ENCODE measurements at regions not wholly inside any gene's neighbourhood (a gene's known extent, or its start where the extent isn't known, plus 50 kb on each side); places are given as distances from the start of the nearest gene placed in this dataset.

- TF ChIP-seq BCL3 (IDR thresholded peaks at IDR 0.05) = no peak
- no peak for TF ChIP-seq GATA3 (IDR thresholded peaks at IDR 0.05; ENCODE audit: borderline replicate concordance)
- TF ChIP-seq ESRRA (IDR thresholded peaks at IDR 0.05; ENCODE audit: borderline replicate concordance, low read length) = no peak
- TF ChIP-seq KDM1A (IDR thresholded peaks at IDR 0.05; ENCODE audit: low read depth) = no peak
Observed at GRCh38 chr3:153396581-153396980, 234.6 kb downstream of the RAP2B start (continued).

GRCh38 chr3:153397794-153398193 is 235.8 kb downstream of the RAP2B start:
- ChIA-PET POLR2A (no interaction called here), CTCF (no interaction called here)
- DNase-seq (ENCODE audit: low read depth in 1 of 2, low spot score in 1 of 2) (no peak), ATAC-seq (no peak), FAIRE-seq (no peak)
- no peaks in the 10 kb centered on the region for H3K9me3 ChIP-seq
- H3K27ac ChIP-seq = no peak overlapping the region
- TF ChIP-seq EP300 (IDR thresholded peaks at IDR 0.05) (no peak), CTCF (IDR thresholded peaks at IDR 0.05) (no peak), CBX8 (IDR thresholded peaks at IDR 0.05) (no peak), SMC3 (IDR thresholded peaks at IDR 0.05) (no peak), MAX (IDR thresholded peaks at IDR 0.05) (no peak), JUN (IDR thresholded peaks at IDR 0.05) (no peak), CEBPB (IDR thresholded peaks at IDR 0.05) (no peak), RNF2 (IDR thresholded peaks at IDR 0.05; ENCODE audit: borderline replicate concordance, low read depth) (no peak)
- H3K4me3 ChIP-seq = no peak overlapping the region
- WGBS (ENCODE audit: missing lambda C conversion rate) = 45% methylated on average over 2 of the region's 2 CpGs
- no peaks in the 10 kb centered on the region for H3K4me1 ChIP-seq
- no peak overlapping the region for H3K4me2 ChIP-seq

DNA sequence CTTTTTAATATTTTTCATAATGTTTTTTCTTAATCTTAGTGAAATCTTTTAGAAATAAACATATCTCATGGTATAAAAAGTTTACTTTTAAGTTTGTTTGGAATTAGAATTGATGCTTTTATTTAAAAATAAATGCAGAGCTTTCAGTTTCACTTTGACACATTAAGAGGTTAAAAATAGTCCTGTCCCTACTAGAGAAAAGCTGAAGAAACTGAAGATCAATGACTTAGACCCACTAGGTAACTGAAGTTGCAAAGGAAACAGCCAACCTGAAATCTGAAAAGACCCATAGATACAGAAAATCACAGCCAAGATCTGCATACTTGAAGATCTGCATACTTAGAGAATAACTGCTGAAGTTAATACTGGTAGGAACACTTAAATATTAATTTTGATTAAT is 237.6 kb downstream of the RAP2B start:
- ChIA-PET CTCF (no interaction called here), POLR2A (no interaction called here)
- H3K9me3 ChIP-seq = no peaks in the 10 kb centered on the region
- no peak overlapping the region for H3K4me3 ChIP-seq
- DNase-seq (ENCODE audit: low read depth in 1 of 2, low spot score in 1 of 2) (no peak), ATAC-seq (no peak), FAIRE-seq (no peak)
- no peak overlapping the region for H3K4me2 ChIP-seq
- H3K4me1 ChIP-seq = no peaks in the 10 kb centered on the region
- TF ChIP-seq PHF8 (IDR thresholded peaks at IDR 0.05; ENCODE audit: borderline replicate concordance, low read depth) (no peak), BHLHE40 (IDR thresholded peaks at IDR 0.05; ENCODE audit: low read depth, low read length) (no peak), ESRRA (IDR thresholded peaks at IDR 0.05; ENCODE audit: borderline replicate concordance, low read length) (no peak), SMC3 (IDR thresholded peaks at IDR 0.05) (no peak), JUN (IDR thresholded peaks at IDR 0.05) (no peak), REST (IDR thresholded peaks at IDR 0.05) (no peak), ZNF302 (CRISPR knock-in tag; IDR thresholded peaks at IDR 0.05) (no peak), NR3C1 (IDR thresholded peaks at IDR 0.05) (no peak), CHD4 (IDR thresholded peaks at IDR 0.05; ENCODE audit: borderline replicate concordance) (no peak), KDM1A (IDR thresholded peaks at IDR 0.05; ENCODE audit: low read depth) (no peak), HEYL (CRISPR knock-in tag; IDR thresholded peaks at IDR 0.05) (no peak)
- H3K27ac ChIP-seq = no peak overlapping the region

All from A549 (cell line).